IPS-18c (cell line): ENCODE measurements at regions not wholly inside any gene's neighbourhood (a gene's known extent, or its start where the extent isn't known, plus 50 kb on each side); places are given as distances from the start of the nearest gene placed in this dataset.

Experiments
- H3K4me3 ChIP-seq: 2 replicates; pipeline ENCODE4 v1.7.0; 2013; ENCODE audit warnings: low read depth, mild to moderate bottlenecking, low read length, moderate library complexity; ENCODE audit not compliant: insufficient read depth
- H3K9me3 ChIP-seq: one replicate; pipeline ENCODE4 v1.6.1; 2013; ENCODE audit warnings: mild to moderate bottlenecking, low read length, moderate library complexity; ENCODE audit not compliant: control insufficient read depth, insufficient read depth

- H3K4me3 ChIP-seq: no peak overlapping the region
Measured at GRCh38 chr2:118683460-118683859, 164.0 kb downstream of the EN1 start.

DNA sequence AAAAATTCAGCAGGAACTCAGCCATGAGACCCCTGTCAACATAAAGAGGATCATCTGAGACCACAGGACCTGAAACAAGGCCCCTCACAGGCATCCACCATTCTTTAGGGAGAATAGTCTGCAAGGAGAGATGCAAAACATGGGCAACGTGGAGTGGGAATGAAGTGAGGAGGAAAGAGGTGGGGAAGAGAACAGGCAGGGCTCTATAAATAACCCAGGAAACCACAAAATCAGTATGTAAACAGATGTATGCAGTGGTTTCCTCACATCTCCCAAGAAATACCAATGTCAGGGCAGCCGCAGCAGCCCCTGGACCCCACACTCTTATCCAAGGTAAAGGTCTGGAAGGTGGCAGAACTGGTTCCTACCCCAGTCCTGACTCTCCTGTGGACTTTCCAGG lies 168.5 kb downstream of the EN1 start:
- no peaks in the 10 kb centered on the region for H3K9me3 ChIP-seq
- H3K4me3 ChIP-seq: no peak overlapping the region

More at GRCh38 chr2:118683460-118683859, 164.0 kb downstream of the EN1 start:
- H3K9me3 ChIP-seq: no peaks in the 10 kb centered on the region

DNA sequence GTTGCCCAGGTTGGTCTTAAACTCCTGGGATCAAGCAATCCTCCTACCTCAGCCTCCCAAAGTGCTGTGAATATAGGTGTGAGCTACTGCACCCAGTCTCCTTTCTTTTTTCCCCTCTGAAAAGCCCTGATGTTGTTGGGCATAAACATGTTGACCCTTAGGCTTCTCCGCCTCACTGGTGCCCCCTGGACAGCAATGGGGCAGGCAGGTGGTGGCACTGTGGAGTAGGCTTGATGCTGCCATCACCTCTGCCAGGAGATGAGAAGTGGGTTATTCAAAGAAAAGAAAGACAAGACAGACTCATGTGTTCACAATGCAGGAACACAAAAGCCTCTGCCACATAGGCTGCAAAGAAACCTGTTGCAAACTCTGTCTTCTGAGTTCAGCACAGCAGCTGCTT lies 169.9 kb downstream of the EN1 start:
- H3K9me3 ChIP-seq: no peaks in the 10 kb centered on the region

GRCh38 chr2:118675531-118675930 lies 171.9 kb downstream of the EN1 start:
- H3K4me3 ChIP-seq: no peak overlapping the region
- no peaks in the 10 kb centered on the region for H3K9me3 ChIP-seq

More for the DNA sequence above, 169.9 kb downstream of the EN1 start:
- no peak overlapping the region for H3K4me3 ChIP-seq

DNA sequence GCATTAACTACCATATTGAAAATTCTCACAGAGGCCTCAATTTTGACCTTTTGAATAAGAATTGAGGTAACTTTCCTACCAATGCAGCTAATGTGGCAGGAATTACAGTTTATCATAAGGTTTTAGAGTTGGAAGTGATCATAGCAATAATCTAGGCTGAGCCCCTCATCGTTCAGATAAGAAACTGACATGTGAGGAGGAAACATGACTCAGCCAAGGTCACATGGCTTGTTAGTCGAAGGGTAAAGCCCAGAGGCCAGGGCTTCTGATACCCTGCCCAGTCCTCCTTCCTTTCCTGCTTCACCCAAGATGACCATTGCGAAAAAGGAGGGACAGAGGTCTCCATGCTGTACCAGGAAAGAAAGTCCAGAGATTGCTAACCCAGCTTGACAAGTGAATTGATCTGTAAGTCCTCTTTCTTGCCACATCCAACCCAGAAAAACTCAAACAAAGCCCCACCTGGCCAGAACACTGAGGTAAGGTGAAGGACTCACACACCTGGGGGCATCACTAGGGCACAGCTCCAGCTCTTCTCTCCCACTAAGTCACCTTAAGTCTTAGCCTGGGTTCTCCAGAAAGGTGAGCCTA lies 174.8 kb downstream of the EN1 start:
- Histone ChIP-seq H3K9me3 (no peaks in the 10 kb centered on the region), H3K4me3 (no peak overlapping the region)

DNA sequence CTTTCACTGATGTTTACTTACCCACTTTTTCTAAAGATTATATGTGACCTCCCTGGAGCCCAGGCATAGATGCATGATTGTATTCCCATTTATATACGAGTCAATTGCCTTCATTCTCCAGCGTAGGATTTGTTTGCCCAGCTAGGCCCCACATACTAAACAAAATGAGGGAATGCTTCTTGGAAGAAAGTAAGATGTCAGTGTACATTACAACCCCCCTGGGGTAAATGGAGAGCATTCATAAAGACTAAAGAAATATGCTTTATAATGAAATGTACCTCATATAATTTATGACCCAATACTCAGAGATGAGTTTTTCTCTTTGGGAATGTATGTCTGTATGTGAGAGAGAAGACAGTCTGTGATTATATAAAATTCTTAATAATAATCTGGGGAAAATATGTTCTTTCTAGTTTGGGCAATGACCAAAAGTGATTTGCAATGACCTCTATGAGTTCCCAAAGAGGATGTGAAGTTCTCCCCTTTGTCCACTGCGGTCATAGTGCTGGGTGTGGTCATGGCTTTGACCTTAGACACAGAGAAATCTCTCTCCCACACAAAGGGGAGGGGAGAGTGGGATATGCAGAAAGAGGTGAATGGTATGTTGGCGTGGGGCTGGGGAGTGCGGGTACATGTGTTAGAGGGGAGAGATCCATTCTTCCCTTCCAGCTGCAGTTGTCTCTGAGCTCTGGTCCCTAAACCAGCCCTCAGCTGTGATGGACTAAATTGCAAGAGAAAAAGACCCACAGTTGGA lies 175.6 kb downstream of the EN1 start:
- no peaks in the 10 kb centered on the region for H3K9me3 ChIP-seq
- no peak overlapping the region for H3K4me3 ChIP-seq

- Histone ChIP-seq H3K4me3 (no peak overlapping the region), H3K9me3 (no peaks in the 10 kb centered on the region)
Measured at GRCh38 chr2:118670838-118671237, 176.6 kb downstream of the EN1 start.

DNA sequence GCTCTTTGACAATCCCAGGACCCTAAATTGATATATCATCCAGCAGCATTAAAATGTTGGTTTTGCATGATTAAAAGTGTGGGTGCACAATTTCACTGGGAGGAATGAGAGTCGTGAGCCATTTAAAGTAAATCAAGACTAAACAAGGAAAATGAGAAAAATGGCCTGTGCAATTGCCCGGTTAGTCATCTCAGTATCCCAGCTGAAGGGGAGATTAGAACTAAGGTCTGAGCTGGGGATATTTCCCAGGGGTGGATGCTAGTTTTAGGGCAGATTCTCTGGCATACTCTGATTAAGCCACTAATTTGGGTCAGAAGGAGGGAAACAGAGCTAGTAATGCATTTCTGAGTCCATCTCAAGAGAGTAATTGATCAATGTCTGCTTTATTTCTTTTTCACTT lies 177.2 kb downstream of the EN1 start:
- Histone ChIP-seq H3K9me3 (no peaks in the 10 kb centered on the region), H3K4me3 (no peak overlapping the region)

DNA sequence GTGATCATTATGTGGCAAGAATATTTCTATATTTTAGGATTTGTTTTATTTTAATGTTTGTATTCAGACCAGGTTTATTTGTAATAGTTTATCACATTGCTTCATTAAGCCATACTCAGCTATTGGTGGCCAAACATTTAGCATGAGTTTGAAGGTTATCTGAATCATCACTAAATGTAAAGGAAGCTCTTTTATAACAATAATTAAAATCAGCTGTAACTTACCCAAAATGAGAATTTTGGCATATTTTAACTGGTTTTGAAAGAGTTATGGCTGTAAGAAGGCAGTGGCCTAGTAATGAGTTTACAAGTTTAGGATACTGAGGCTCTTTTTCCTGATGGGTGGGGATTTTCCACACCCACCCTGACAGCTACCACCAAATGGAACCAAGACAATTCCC lies 177.8 kb downstream of the EN1 start:
- Histone ChIP-seq H3K4me3 (no peak overlapping the region), H3K9me3 (no peaks in the 10 kb centered on the region)

GRCh38 chr2:118668431-118669424 lies 178.7 kb downstream of the EN1 start:
- no peaks in the 10 kb centered on the region for H3K9me3 ChIP-seq
- H3K4me3 ChIP-seq: no peak overlapping the region

DNA sequence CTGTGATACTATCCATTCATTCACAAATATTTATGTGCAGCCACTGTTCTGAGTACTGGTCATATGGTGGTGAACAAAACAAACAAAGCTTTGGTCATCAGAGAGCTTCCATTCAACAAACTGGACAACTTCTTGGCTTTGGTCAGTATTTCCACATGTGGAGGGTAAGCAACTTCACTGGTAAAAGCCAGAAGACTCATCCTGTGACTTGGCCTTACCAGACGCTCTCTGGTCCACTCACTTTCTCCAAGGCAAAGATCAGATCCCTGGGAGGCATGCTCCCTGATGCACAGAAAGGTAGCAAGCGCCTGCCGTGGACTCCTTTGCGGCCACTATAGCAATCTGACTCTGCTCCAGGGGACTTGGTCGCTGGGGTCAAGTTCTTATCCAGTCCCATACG lies 179.5 kb downstream of the EN1 start:
- H3K9me3 ChIP-seq: no peaks in the 10 kb centered on the region
- no peak overlapping the region for H3K4me3 ChIP-seq

DNA sequence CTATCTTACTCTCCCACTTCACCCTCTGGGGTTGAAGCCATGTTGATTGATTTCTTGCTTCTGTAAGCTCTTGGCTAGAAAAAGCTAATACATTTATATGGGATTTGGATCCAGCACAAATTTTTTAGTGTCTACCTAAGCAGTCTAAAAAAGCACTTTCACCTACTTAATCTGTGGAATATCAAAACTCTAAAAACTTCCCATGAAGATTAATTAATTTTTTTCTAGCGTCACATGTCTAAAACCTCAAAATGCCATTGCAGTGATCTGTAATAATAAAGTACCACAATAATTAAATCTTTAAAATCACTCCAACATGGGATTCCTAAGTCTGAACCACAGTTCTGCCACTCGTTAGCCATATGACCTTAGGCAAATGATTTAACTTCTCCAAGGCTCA lies 180.1 kb downstream of the EN1 start:
- Histone ChIP-seq H3K9me3 (no peaks in the 10 kb centered on the region), H3K4me3 (no peak overlapping the region)

DNA sequence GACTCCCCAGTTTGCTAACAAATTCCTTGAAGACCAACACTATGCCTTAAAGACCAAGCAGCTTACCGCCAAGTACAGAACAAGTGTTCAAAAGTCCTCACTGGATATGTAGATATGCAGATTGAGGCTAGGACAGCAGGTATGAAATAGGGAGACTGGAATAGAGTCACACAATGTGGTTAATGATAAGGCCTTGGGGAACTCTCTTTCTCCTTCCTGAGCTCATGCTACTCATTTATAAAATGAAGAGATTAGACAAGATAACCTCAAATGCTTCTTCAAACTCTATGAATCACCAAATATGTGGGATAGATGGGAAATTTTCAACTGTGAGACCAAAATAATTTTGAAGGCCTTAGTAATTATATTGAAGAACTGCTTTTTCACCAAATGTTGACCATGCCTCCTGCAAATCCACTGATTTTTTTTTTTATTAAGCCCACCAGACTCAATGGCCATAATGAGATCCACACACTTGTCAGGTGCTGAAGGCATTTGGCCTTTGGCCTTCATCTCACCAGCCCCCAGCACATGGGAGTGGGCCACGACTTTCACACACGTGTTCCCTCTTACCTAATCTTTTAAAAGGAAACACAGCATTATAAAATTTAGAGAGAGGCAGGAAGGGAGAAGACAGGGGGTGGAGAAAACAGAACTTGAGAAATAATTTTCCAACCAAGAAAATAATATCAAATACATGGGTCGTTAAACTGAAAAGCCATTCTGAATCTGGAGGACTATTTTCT lies 181.5 kb downstream of the EN1 start:
- Histone ChIP-seq H3K4me3 (no peak overlapping the region), H3K9me3 (no peaks in the 10 kb centered on the region)

GRCh38 chr2:118661179-118661578 lies 186.3 kb downstream of the EN1 start:
- no peaks in the 10 kb centered on the region for H3K9me3 ChIP-seq
- no peak overlapping the region for H3K4me3 ChIP-seq

DNA sequence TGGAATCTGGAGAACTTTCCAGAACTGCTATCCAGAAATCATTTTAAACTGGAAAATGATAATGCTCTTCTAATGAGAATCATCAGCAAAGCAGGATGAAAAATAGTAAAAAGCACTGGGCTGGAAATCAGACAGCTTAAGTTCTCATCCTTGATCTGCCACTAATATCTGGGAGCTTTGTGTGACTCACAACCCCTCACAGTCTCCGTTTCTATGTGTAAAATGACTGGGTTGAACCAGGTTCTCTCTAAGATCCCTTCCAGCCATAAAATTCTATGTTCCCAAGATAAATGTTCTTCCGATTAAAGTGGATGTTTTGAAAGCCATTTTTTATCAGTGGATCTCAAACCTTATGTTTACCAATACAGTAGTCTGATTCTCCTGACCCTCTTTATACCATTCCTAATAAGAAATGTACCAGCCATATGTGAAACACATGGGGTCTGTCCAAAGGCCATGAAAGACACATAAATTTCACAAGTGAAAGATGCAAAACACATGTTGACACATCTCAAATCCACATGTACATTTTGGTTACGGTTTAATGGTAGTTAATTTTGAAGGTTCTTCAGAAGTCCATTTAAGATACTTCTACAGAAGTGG lies 188.8 kb downstream of the EN1 start:
- Histone ChIP-seq H3K4me3 (no peak overlapping the region), H3K9me3 (no peaks in the 10 kb centered on the region)

GRCh38 chr2:118657466-118657865 lies 190.0 kb downstream of the EN1 start:
- Histone ChIP-seq H3K4me3 (no peak overlapping the region), H3K9me3 (no peaks in the 10 kb centered on the region)

DNA sequence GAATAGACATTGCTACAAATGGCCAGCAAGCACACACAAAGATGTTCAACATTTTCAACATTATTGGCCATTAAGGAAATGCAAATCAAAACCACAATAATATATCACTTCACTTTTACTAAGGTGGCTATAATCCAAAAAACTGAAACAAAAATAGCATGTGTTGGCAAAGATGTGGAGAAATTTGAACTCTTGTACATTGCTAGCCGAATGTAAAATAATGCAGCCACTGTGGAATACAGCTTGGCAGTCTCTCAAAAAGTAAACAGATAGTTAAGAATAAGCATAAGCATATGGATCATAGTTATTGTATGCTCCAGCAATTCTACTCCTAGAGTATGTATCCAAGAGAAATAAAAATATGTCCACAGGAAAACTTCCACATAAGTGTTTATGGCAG lies 192.5 kb downstream of the EN1 start:
- Histone ChIP-seq H3K4me3 (no peak overlapping the region), H3K9me3 (no peaks in the 10 kb centered on the region)
